ENCODE measurements at regions not wholly inside any gene's neighbourhood (a gene's known extent, or its start where the extent isn't known, plus 50 kb on each side); places are given as distances from the start of the nearest gene placed in this dataset.

GRCh38 chr11:62030071-62030684 is 62.7 kb upstream of the FTH1 start:
- no peaks in the 10 kb centered on the region for H3K36me3 ChIP-seq
- 82% methylated on average over 8 of the region's 8 CpGs for WGBS, 2 donors

GRCh38 chr11:62026739-62027370 is 59.4 kb upstream of the FTH1 start:
- intact Hi-C loops (cut with DNase I): loop anchor here in 4 of 10 donors (5.0 to 10.0 kb wide), 2 partner anchors 52 to 60 kb away; partner anchors contain the start of gene FTH1 (in 1 of the 4)
- 89 to 96% methylated on average over 6 of the region's 6 CpGs for WGBS, 2 donors
- DNase-seq (no peak), ATAC-seq (no peak)
- Histone ChIP-seq H3K36me3 (no peaks in the 10 kb centered on the region), H3K27ac (peak overlapping the region in 4 of 10 donors; percentile 66 to 92 (median 70)), H3K9me3 (peaks cover 0 to 4% (median 0%) of the 10 kb centered on the region in 11 donors), H3K4me1 (peaks cover 0 to 32% (median 8%) of the 10 kb centered on the region in 9 donors), H3K27me3 (no peaks in the 10 kb centered on the region), H3K4me3 (no peak overlapping the region)
- no peak for TF ChIP-seq CTCF (IDR thresholded peaks at IDR 0.05)

More at GRCh38 chr11:62030071-62030684, 62.7 kb upstream of the FTH1 start:
- peaks cover 0 to 34% (median 3%) of the 10 kb centered on the region in 9 donors for H3K4me1 ChIP-seq
- intact Hi-C loops (cut with DNase I): no loop called here
- DNase-seq: no peak
- no peak for ATAC-seq
- no peak overlapping the region for H3K4me3 ChIP-seq
- no peak for TF ChIP-seq CTCF (IDR thresholded peaks at IDR 0.05)
- H3K27ac ChIP-seq: no peak overlapping the region
- H3K27me3 ChIP-seq: no peaks in the 10 kb centered on the region
- peaks cover 0 to 14% (median 0%) of the 10 kb centered on the region in 11 donors for H3K9me3 ChIP-seq

- Histone ChIP-seq H3K4me3 (peak overlapping the region in 6 of 10 donors; percentile 3 to 31 (median 16)), H3K27ac (peak overlapping the region in 9 of 10 donors; percentile 41 to 92 (median 70)), H3K9me3 (peaks cover 0 to 17% (median 8%) of the 10 kb centered on the region in 11 donors), H3K27me3 (no peaks in the 10 kb centered on the region), H3K36me3 (no peaks in the 10 kb centered on the region), H3K4me1 (peaks cover 0 to 32% (median 8%) of the 10 kb centered on the region in 9 donors)
- ATAC-seq (peak; percentile 82 to 97 (median 94)), DNase-seq (peak; percentile 34 to 76)
- intact Hi-C loops (cut with DNase I): loop anchor here in 6 of 10 donors (2.0 to 10.0 kb wide), 4 partner anchors 51 to 58 kb away; partner anchors contain the start of gene FTH1 (in 1 of the 6)
- TF ChIP-seq CTCF (IDR thresholded peaks at IDR 0.05): no peak
- 16 to 28% methylated on average over 13 of the region's 13 CpGs for WGBS, 2 donors
Measured at GRCh38 chr11:62025487-62026105, 58.2 kb upstream of the FTH1 start.

- ATAC-seq (peak in 1 of 8 donors; percentile 28), DNase-seq (no peak)
- H3K4me1 ChIP-seq: peaks cover 0 to 35% (median 8%) of the 10 kb centered on the region in 9 donors
- intact Hi-C loops (cut with DNase I): loop anchor here in 7 of 10 donors (2.0 to 10.0 kb wide), 5 partner anchors 48 to 58 kb away; partner anchors contain the start of gene FTH1 (in 1 of the 7)
- H3K27me3 ChIP-seq: no peaks in the 10 kb centered on the region
- no peaks in the 10 kb centered on the region for H3K36me3 ChIP-seq
- peaks cover 0 to 17% (median 8%) of the 10 kb centered on the region in 11 donors for H3K9me3 ChIP-seq
- WGBS, 2 donors: 54 to 66% methylated on average over 6 of the region's 6 CpGs
- H3K4me3 ChIP-seq: peak overlapping the region in 3 of 10 donors; percentile 11 to 19 (median 12)
- peak overlapping the region in 9 of 10 donors; percentile 41 to 92 (median 70) for H3K27ac ChIP-seq
- no peak for TF ChIP-seq CTCF (IDR thresholded peaks at IDR 0.05)
Measured at GRCh38 chr11:62024936-62025486, 57.6 kb upstream of the FTH1 start.
